HG02852 (cell line): ENCODE measurements at regions not wholly inside any gene's neighbourhood (a gene's known extent, or its start where the extent isn't known, plus 50 kb on each side); places are given as distances from the start of the nearest gene placed in this dataset.

ENCODE experiments used
- ATAC-seq: cut with Tn5 transposase; IDR thresholded peaks from one replicate; pipeline ENCODE4 v1.9.1; 2021; ENCODE audit warnings: mild to moderate bottlenecking, moderate library complexity; ENCODE audit not compliant: unreplicated experiment

DNA sequence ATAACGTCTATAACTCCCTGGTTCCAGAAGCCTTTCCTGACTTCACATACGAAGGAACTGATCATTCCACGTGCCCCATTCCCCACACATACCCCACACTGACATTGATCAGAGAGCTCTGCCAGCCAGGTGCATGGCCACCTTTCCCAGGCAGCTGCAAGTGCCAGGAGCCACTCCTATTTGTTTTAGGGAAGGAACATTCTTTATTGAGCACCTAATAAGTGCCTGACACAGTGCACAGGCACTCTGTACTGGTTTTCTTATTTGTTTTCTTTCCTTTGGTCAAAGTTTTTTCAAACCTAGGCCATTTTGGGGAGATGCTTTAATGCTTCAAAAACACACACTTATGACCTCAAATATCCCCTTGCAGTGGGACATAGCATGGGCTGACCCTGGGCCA lies 50.0 kb downstream of the PITPNM2 start:
- no peak for ATAC-seq

DNA sequence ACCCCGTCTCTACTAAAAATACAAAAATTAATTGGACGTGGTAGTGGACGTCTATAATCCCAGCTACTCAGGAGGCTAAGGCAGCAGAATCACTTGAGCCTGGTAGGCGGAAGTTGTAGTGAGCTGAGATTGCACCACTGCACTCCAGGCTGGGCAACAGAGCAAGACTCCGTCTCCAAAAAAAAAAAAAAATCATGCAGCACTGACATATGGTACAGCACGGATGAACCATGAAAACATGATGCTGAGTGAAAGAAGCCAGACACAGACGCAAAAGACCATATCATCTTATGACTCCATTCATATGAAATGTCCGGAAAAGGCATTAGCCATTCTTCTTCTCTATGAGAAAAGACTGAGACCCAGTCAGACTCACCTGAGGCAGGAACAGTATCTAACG lies 50.4 kb downstream of the PITPNM2 start:
- ATAC-seq, result no peak

- no peak for ATAC-seq
Observed at GRCh38 chr12:123099560-123100192, 51.2 kb downstream of the PITPNM2 start.

DNA sequence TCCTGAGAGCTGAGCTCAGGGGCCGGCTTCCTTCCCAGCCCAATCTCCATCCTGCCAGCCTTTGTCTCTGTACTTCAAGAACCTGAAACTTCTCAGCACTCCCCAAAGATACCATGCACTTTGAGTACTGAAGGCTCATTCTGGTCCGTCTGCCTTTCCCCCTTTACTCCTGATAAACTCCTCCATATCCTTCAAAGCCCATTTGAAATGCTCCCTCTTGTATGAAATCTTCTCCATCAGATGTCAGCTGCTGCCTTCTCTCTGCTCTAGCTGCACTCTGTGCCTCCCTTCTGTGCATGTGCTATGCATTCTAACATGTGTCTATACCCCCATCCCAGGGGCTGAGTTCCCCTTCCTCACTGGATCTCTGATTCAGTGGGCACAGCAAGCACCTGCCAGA lies 52.1 kb downstream of the PITPNM2 start:
- ATAC-seq, result no peak

DNA sequence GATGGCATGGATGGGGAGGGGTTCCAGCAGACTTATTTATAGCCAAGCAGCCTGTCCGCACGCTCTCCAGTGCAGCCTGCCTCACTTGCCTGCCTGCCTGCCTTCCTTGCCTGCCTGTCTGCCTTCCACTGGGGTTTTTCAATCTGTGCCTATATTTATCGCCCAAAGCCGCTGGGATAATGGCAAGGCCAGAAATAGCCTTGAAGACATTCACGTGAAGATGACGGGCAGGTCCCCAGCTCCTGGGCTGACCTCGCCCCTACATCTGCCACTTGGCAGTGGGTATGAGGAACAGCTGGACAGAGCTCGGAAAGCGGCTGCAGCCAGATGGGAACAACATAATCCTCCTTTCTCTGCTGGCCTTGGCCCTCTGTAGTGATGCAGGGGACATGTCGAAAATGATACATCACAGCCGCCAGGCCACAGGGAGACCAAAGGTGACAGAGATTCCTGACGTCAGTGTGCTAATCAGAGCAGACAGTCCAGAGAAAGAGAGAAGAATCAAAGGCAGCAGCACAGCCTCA lies 53.3 kb downstream of the PITPNM2 start:
- ATAC-seq, result no peak

GRCh38 chr12:123096741-123097140 lies 54.1 kb downstream of the PITPNM2 start:
- ATAC-seq, result no peak

DNA sequence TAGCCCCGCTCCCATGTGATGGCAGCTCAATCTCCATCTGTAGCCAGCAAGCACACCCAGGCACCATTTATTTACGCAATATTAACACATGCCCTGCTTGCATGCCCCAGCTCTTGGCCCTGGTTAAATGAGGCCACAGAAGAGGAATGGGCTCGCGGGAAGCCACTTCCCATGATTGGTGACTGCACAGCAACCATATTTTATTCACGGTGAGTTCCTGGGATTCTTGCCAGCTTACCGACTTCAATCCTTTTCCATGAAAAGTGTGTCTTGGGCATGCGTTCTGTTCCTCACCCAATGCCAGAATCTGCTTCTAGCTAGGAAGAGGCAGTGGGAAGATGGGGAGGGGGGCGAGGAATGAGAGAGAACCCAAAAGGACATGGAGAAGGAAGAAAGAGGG lies 54.7 kb downstream of the PITPNM2 start:
- ATAC-seq, result no peak

DNA sequence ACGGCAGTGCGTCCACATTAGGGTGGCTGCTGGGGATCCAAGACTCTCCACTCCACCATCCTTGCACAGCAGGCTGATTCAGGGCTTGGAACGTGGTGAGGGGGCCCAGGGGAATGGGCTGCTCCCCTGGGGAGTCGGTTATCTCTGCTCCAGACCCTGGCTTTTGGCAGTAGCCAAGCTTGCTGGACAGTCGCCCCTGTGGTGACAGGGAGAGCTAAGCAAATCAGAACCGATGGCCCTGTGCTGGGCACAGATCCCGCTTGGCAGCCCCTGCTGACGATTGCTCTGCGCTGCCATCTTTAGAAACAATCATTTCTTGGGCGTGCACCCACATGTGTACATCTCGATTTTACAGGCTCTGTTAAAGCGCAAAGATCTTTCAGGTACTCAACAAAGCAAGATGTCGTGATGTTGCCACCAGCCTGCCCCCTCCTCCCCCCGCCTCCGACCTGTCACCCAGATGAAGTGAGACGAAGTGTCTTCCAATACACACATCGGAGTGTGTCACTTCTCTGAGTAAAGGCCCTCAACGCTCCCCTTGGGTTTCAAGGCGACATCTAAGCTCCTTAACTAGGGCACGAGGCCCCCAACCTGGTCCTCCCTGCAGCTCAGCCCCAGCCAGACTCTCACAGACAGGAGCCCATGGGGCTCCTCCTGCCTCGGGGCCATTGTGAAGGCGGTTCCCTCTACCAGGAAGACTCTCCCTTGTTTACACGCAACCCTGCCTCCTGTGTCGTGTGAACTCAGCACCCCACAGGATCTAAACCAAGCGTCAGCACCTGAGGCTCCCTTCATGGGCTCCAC lies 55.6 kb downstream of the PITPNM2 start:
- no peak for ATAC-seq

GRCh38 chr12:123094349-123095077 lies 56.4 kb downstream of the PITPNM2 start:
- ATAC-seq, result no peak

- no peak for ATAC-seq
Observed at GRCh38 chr12:123092866-123093265, 58.0 kb downstream of the PITPNM2 start.

- no peak for ATAC-seq
Observed at GRCh38 chr12:123091230-123092150, 59.4 kb downstream of the PITPNM2 start.

- no peak for ATAC-seq
Observed at GRCh38 chr12:123089631-123090353, 61.1 kb downstream of the PITPNM2 start.

- ATAC-seq, result no peak
Observed at GRCh38 chr12:123089140-123089539, 61.8 kb downstream of the PITPNM2 start.

GRCh38 chr12:123085730-123086487 lies 65.0 kb downstream of the PITPNM2 start:
- no peak for ATAC-seq

GRCh38 chr12:123085066-123085465 lies 65.8 kb downstream of the PITPNM2 start:
- no peak for ATAC-seq

- no peak for ATAC-seq
Observed at GRCh38 chr12:123083661-123084571, 67.0 kb downstream of the PITPNM2 start.

GRCh38 chr12:123080634-123081033 lies 70.3 kb downstream of the PITPNM2 start:
- ATAC-seq, result no peak

- ATAC-seq, result no peak
Observed at GRCh38 chr12:123078531-123079155, 72.2 kb downstream of the PITPNM2 start.
